GM13977 (cell line): ENCODE measurements at regions not wholly inside any gene's neighbourhood (a gene's known extent, or its start where the extent isn't known, plus 50 kb on each side); places are given as distances from the start of the nearest gene placed in this dataset.

ENCODE experiments used
- DNase-seq: peaks from one replicate; pipeline ENCODE4 v3.0.0; 2012; ENCODE audit warnings: low spot score
- CTCF ChIP-seq: IDR thresholded peaks from 2 replicates; pipeline ENCODE4 v1.5.1; 2012; ENCODE audit warnings: mild to moderate bottlenecking, control low read depth; ENCODE audit not compliant: insufficient read depth; ENCODE audit errors: extremely low read depth, missing control alignments
- in situ Hi-C: fragments of 300-500 bp; cut with MboI; formaldehyde crosslinking; loops from one replicate; pipeline ENCODE4 v1.12.0; 2022; ENCODE audit warnings: low sequenced_read_pairs, low pct_unique_long_range_greater_than_20kb, mixed read lengths, inconsistent platforms; ENCODE audit not compliant: unreplicated experiment

DNA sequence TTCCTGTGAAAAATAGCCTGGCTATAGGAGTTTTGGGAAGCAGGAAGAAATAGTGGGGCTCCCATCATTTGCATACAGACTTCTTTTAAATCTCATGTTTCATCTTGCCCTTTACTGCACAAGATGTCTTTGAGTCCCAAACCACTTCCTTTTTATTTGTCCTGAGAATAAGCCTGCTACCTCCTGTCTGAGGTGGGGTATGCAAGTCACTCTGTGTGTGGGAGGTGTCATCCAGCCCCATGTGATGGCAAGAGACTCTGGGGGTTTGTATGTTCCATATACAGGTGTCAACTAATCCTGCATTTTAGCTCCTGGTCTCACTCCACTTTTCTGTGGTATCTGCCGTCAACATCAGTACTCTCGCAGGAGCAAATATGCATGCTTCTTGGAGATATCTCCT lies 102.0 kb downstream of the OTOL1 start:
- DNase-seq, result no peak
- in situ Hi-C loops, result no loop called here
- no peak for TF ChIP-seq CTCF

DNA sequence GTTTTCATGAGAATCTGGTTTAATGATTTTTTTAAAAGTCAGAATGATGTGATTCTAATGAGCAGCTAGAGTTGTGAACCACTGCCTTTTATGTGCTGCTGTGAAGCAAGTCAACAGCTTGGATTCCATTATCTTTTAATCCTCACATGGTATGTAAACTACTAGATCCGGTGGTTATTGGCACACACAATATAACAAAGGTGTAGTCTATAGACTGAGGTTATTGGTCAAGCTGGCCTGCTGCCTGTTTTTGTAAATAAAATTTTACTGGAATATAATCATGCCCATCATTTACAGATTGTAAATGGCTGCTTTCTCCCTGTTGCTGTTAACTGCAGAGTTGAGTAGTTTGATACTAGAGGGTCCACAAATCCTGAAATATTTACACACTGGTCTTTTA lies 103.1 kb downstream of the OTOL1 start:
- in situ Hi-C loops, result no loop called here
- no peak for DNase-seq

DNA sequence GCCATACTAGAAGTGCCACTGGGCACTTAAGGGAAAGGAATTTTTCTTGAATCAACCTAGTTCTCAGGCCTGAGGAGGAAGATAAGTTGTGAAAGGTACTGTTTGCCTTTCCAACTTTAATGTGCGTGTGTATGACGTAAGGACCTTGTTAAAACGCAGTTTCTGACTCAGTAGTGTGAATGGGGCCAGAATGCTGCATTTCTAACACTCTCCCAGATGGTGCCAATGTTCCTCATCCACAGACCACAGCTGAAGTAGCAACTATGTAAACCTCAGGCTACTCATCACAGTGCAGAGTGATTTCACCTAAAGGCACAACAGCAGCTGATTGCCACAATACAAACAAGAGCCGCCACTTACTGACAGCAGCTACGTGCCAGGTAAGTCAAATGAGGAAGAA lies 103.6 kb downstream of the OTOL1 start:
- in situ Hi-C loops, result no loop called here
- DNase-seq, result no peak
- TF ChIP-seq CTCF, result no peak

More for the DNA sequence above, 103.1 kb downstream of the OTOL1 start:
- TF ChIP-seq CTCF, result no peak

DNA sequence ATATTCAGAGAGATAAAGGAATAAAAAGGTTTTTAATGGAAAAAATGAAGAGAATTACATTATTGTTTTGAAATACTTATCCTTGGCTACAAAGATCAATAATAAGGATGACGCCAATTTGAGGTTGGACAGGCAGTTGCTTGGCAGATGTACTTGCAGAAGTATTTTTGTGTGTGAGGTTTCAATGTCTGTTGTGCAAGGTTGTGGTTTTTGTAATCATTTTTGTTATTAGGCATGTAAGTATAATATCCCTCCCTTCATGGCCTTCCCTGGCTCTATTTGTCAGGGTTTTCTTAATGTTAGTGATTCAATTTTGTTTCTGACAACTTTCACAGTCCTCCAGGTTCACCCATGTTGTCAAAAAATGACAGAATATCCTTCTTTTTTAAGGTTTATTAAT lies 105.9 kb downstream of the OTOL1 start:
- in situ Hi-C loops, result no loop called here

DNA sequence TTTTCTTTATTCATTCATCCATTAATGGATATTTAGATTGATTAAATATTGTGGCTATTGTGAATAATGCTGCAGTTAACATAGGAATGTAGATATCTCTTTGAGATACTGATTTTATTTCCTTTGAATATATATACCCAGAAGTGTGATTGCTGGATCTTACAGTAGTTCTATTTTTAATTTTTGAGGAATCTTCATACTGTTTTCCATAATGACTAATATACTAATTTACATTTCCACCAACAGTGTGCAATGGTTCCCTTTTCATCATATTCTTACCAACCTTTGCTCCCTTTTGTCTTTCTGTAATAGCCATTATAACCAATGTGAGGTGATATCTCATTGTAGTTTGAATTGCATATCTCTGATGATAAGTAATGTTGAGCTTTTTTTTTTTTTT lies 106.3 kb downstream of the OTOL1 start:
- in situ Hi-C loops, result no loop called here
- DNase-seq, result no peak

More for the DNA sequence above, 105.9 kb downstream of the OTOL1 start:
- DNase-seq, result no peak
- TF ChIP-seq CTCF, result no peak

DNA sequence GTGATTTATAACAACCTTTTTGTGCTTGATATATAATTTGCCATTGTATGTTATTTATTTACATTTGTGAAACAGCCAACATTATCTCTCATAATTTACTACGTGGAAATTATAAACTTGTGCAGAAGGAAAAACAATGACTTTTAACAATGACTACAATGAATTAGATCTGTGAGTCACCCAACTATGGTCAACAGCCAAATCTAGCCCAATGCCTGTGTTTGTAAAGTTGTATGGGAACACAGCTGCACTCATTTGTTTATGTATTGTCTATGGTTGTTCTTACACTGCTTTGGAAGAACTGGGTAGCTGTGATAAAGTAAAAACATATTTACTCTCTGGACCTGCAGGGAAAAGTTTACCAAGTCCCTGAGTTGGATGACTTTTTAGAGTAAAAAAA lies 110.4 kb downstream of the OTOL1 start:
- TF ChIP-seq CTCF, result no peak
- DNase-seq, result no peak
- in situ Hi-C loops, result no loop called here

More for the DNA sequence above, 106.3 kb downstream of the OTOL1 start:
- no peak for TF ChIP-seq CTCF

- in situ Hi-C loops, result no loop called here
- no peak for DNase-seq
- no peak for TF ChIP-seq CTCF
Measured at GRCh38 chr3:161619351-161619750, 122.7 kb downstream of the OTOL1 start.
